ENCODE measurements at regions not wholly inside any gene's neighbourhood (a gene's known extent, or its start where the extent isn't known, plus 50 kb on each side); places are given as distances from the start of the nearest gene placed in this dataset.

GRCh38 chr3:88984256-88984655, 123.2 kb upstream of the EPHA3 start:
- no peak overlapping the region for H3K4me3 ChIP-seq (replicated peaks; ENCODE audit: low read depth, low read length)
- TF ChIP-seq CTCF (IDR thresholded peaks at IDR 0.05; ENCODE audit: low read length, missing control alignments) = no peak
- DNase-seq (ENCODE audit: low read depth) = no peak

GRCh38 chr3:88984832-88985231, 122.6 kb upstream of the EPHA3 start:
- H3K4me3 ChIP-seq (replicated peaks; ENCODE audit: low read depth, low read length) = no peak overlapping the region
- no peak for TF ChIP-seq CTCF (IDR thresholded peaks at IDR 0.05; ENCODE audit: low read length, missing control alignments)
- DNase-seq (ENCODE audit: low read depth) = no peak

- no peak for DNase-seq (ENCODE audit: low read depth)
- H3K4me3 ChIP-seq (replicated peaks; ENCODE audit: low read depth, low read length) = no peak overlapping the region
- TF ChIP-seq CTCF (IDR thresholded peaks at IDR 0.05; ENCODE audit: low read length, missing control alignments) = no peak
These were observed 121.9 kb upstream of the EPHA3 start for GRCh38 chr3:88985491-88985890.

- peak; percentile 31 for DNase-seq (ENCODE audit: low read depth)
- no peak for TF ChIP-seq CTCF (IDR thresholded peaks at IDR 0.05; ENCODE audit: low read length, missing control alignments)
- H3K4me3 ChIP-seq (replicated peaks; ENCODE audit: low read depth, low read length) = no peak overlapping the region
These were observed 120.6 kb upstream of the EPHA3 start for GRCh38 chr3:88986834-88987233.

- TF ChIP-seq CTCF (IDR thresholded peaks at IDR 0.05; ENCODE audit: low read length, missing control alignments) = no peak
- no peak for DNase-seq (ENCODE audit: low read depth)
- no peak overlapping the region for H3K4me3 ChIP-seq (replicated peaks; ENCODE audit: low read depth, low read length)
These were observed 119.6 kb upstream of the EPHA3 start for GRCh38 chr3:88987776-88988175.

GRCh38 chr3:88988906-88989305, 118.5 kb upstream of the EPHA3 start:
- DNase-seq (ENCODE audit: low read depth) = no peak
- TF ChIP-seq CTCF (IDR thresholded peaks at IDR 0.05; ENCODE audit: low read length, missing control alignments) = no peak
- H3K4me3 ChIP-seq (replicated peaks; ENCODE audit: low read depth, low read length) = no peak overlapping the region

GRCh38 chr3:88991496-88991895, 115.9 kb upstream of the EPHA3 start:
- no peak overlapping the region for H3K4me3 ChIP-seq (replicated peaks; ENCODE audit: low read depth, low read length)
- no peak for DNase-seq (ENCODE audit: low read depth)
- TF ChIP-seq CTCF (IDR thresholded peaks at IDR 0.05; ENCODE audit: low read length, missing control alignments) = no peak

Measured in fibroblast of pulmonary artery (primary cell).